ENCODE measurements at regions not wholly inside any gene's neighbourhood (a gene's known extent, or its start where the extent isn't known, plus 50 kb on each side); places are given as distances from the start of the nearest gene placed in this dataset.
"Not testable (repeated sequence)": the region's sequence is repeated elsewhere in the genome, so short reads cannot be mapped to it uniquely, and the experiment has no call there.

DNA sequence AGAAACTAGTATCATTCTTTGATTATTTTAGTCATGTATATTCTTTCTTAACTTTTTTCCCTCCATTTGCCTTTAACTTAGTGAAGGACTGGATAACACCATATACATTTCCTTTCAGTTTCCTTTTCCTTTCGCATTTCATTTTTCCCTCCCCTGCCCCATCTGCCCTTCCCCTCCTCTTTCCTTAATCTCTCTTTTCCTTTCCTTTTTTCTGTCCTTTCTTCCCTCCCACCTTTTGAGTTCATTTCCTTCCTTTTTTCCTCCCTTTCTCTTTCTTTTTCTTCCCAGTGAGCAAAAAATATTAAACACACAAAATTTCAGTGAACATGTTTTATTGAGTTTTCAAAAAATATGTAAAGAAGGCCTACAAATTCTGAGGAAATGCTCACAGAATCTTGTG is 373.3 kb downstream of the SRGAP2C start:
- not testable (repeated sequence) for H3K4me1 ChIP-seq (ENCODE audit: control insufficient read depth in 5 of 5, insufficient read depth in 5 of 5, low read length in 5 of 5); H3K4me3 ChIP-seq (ENCODE audit: low read depth in 1 of 5, low read length in 5 of 5); H3K36me3 ChIP-seq (ENCODE audit: control insufficient read depth in 5 of 5, insufficient read depth in 5 of 5, low read length in 5 of 5); H3K9ac ChIP-seq (ENCODE audit: low read length in 5 of 5); H3K27ac ChIP-seq (ENCODE audit: low read depth, low read length); H3K9me3 ChIP-seq (ENCODE audit: control insufficient read depth in 5 of 5, low read length in 5 of 5); H3K27me3 ChIP-seq (ENCODE audit: control insufficient read depth in 5 of 5, insufficient read depth in 4 of 5, low read length in 5 of 5)

DNA sequence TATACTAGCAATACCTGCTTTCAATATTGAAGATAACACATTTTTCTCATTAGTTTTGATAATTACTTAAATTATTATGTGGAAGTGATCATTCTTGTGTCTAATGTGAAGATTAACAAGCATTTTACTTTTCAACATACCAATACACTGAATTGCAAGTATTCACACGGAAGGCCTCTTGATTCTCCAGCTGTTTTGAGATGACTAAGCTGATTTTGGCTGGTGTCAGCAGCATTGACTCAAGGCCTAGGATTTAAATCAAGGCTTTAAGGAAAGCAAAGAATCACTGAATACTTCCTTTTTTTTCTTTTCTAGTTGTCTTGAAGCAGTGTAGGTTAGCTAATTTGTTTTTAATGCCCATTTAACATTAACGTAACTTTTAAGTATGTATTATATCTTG is 373.7 kb downstream of the SRGAP2C start:
- Histone ChIP-seq H3K27ac (ENCODE audit: low read depth, low read length) (no peak overlapping the region), H3K36me3 (ENCODE audit: control insufficient read depth in 5 of 5, insufficient read depth in 5 of 5, low read length in 5 of 5) (no peaks in the 10 kb centered on the region), H3K4me1 (ENCODE audit: control insufficient read depth in 5 of 5, insufficient read depth in 5 of 5, low read length in 5 of 5) (peaks cover 0 to 5% (median 0%) of the 10 kb centered on the region in 5 donors), H3K9me3 (ENCODE audit: control insufficient read depth in 5 of 5, low read length in 5 of 5) (no peaks in the 10 kb centered on the region), H3K4me3 (ENCODE audit: low read depth in 1 of 5, low read length in 5 of 5) (no peak overlapping the region), H3K27me3 (ENCODE audit: control insufficient read depth in 5 of 5, insufficient read depth in 4 of 5, low read length in 5 of 5) (no peaks in the 10 kb centered on the region), H3K9ac (ENCODE audit: low read length in 5 of 5) (no peak overlapping the region)

DNA sequence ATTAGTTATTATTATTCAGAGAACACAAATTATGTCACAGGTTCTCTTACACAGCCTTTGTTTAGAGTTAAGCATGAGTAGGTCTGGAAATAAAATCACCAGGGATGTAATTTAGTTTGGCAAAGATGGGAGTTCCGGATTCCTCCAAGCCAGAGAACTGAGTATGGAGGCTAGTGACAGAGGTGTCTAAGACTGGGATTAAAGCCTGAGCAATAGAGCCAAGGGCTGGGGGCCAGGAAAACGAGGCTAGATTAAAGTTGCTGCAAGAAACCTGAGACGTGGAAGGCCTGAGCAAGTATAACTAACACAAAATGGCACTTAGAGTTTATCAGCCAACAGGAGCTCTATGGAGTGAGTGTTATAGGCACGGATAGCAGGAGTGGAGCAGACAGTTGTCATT is 381.6 kb downstream of the SRGAP2C start:
- Histone ChIP-seq H3K9ac (ENCODE audit: low read length in 5 of 5) (no peak overlapping the region), H3K36me3 (ENCODE audit: control insufficient read depth in 5 of 5, insufficient read depth in 5 of 5, low read length in 5 of 5) (no peaks in the 10 kb centered on the region), H3K4me1 (ENCODE audit: control insufficient read depth in 5 of 5, insufficient read depth in 5 of 5, low read length in 5 of 5) (no peaks in the 10 kb centered on the region), H3K27me3 (ENCODE audit: control insufficient read depth in 5 of 5, insufficient read depth in 4 of 5, low read length in 5 of 5) (no peaks in the 10 kb centered on the region), H3K4me3 (ENCODE audit: low read depth in 1 of 5, low read length in 5 of 5) (no peak overlapping the region), H3K9me3 (ENCODE audit: control insufficient read depth in 5 of 5, low read length in 5 of 5) (no peaks in the 10 kb centered on the region), H3K27ac (ENCODE audit: low read depth, low read length) (no peak overlapping the region)

DNA sequence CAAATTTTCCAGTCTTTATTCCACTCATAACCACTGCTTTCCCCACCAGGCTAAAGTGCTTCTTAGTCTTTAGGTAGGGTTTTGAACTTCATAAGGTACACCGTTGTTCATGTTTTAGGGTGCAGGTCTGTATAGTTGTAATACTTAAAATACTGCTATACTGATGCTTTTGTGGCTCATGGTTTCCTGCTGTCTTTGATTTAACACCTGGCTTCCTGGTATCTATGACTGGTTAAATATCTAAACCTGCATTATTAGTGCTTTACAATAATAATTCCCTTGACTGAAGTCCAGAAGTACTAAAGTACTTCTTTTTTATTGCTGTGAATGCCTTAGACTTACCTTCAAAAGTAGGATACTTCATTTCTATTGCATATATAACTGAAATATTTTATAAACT is 384.7 kb downstream of the SRGAP2C start:
- H3K9ac ChIP-seq (ENCODE audit: low read length in 5 of 5): no peak overlapping the region
- H3K27me3 ChIP-seq (ENCODE audit: control insufficient read depth in 5 of 5, insufficient read depth in 4 of 5, low read length in 5 of 5): no peaks in the 10 kb centered on the region
- H3K27ac ChIP-seq (ENCODE audit: low read depth, low read length): no peak overlapping the region
- H3K36me3 ChIP-seq (ENCODE audit: control insufficient read depth in 5 of 5, insufficient read depth in 5 of 5, low read length in 5 of 5): no peaks in the 10 kb centered on the region
- H3K9me3 ChIP-seq (ENCODE audit: control insufficient read depth in 5 of 5, low read length in 5 of 5): no peaks in the 10 kb centered on the region
- no peak overlapping the region for H3K4me3 ChIP-seq (ENCODE audit: low read depth in 1 of 5, low read length in 5 of 5)
- no peaks in the 10 kb centered on the region for H3K4me1 ChIP-seq (ENCODE audit: control insufficient read depth in 5 of 5, insufficient read depth in 5 of 5, low read length in 5 of 5)

DNA sequence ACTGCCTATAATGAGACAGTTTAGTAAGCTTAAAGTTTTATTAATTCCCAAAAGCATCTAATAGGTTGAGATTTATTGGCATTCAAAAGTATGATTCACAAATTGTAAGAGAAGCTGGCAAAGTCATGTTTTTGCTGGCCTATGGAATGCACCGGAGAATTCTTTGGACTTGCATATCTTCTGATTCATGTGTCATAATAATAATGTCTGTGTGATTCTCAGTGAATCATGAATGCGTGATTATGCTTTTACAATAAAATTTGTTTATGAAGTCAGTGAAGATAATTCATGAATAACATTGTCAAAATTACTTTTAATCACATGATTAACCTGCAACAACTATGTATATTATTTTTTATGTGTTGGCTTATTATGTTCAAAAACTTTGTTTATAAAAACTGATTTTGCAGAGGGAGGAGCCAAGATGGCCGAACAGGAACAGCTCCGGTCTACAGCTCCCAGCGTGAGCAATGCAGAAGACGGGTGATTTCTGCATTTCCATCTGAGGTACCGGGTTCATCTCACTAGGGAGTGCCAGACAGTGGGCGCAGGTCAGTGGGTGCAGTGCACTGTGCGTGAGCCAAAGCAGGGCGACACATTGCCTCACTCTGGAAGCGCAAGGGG is 389.2 kb downstream of the SRGAP2C start:
- H3K4me3 ChIP-seq (ENCODE audit: low read depth in 1 of 5, low read length in 5 of 5); H3K4me1 ChIP-seq (ENCODE audit: control insufficient read depth in 5 of 5, insufficient read depth in 5 of 5, low read length in 5 of 5); H3K36me3 ChIP-seq (ENCODE audit: control insufficient read depth in 5 of 5, insufficient read depth in 5 of 5, low read length in 5 of 5); H3K27ac ChIP-seq (ENCODE audit: low read depth, low read length); H3K9ac ChIP-seq (ENCODE audit: low read length in 5 of 5); H3K9me3 ChIP-seq (ENCODE audit: control insufficient read depth in 5 of 5, low read length in 5 of 5); H3K27me3 ChIP-seq (ENCODE audit: control insufficient read depth in 5 of 5, insufficient read depth in 4 of 5, low read length in 5 of 5): not testable (repeated sequence)

DNA sequence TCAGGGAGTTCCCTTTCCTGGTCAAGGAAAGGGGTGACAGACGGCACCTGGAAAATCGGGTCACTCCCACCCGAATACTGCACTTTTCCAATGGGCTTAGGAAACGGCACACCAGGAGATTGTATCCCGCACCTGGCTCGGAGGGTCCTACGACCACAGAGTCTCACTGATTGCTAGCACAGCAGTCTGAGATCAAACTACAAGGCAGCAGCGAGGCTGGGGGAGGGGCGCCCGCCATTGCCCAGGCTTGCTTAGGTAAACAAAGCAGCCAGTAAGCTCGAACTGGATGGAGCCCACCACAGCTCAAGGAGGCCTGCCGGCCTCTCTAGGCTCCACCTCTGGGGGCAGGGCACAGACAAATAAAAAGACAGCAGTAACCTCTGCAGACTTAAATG is 389.7 kb downstream of the SRGAP2C start:
- not testable (repeated sequence) for H3K9me3 ChIP-seq (ENCODE audit: control insufficient read depth in 5 of 5, low read length in 5 of 5); H3K4me1 ChIP-seq (ENCODE audit: control insufficient read depth in 5 of 5, insufficient read depth in 5 of 5, low read length in 5 of 5); H3K4me3 ChIP-seq (ENCODE audit: low read depth in 1 of 5, low read length in 5 of 5); H3K27me3 ChIP-seq (ENCODE audit: control insufficient read depth in 5 of 5, insufficient read depth in 4 of 5, low read length in 5 of 5); H3K27ac ChIP-seq (ENCODE audit: low read depth, low read length); H3K36me3 ChIP-seq (ENCODE audit: control insufficient read depth in 5 of 5, insufficient read depth in 5 of 5, low read length in 5 of 5); H3K9ac ChIP-seq (ENCODE audit: low read length in 5 of 5)

DNA sequence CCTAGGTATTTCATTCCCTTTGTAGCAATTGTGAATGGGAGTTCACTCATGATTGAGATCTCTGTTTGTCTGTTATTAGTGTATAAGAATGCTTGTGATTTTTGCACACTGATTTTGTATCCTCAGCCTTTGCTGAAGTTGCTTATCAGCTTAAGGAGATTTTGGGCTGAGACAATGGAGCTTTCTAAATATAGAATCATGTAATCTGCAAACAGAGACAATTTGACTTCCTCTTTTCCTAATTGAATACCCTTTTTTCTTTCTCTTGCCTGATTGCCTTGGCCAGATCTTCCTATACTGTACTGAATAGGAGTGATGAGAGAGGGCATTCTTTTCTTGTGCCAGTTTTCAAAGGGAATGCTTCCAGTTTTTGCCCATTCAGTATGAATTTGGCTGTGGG is 398.1 kb downstream of the SRGAP2C start:
- H3K9ac ChIP-seq (ENCODE audit: low read length in 5 of 5); H3K27me3 ChIP-seq (ENCODE audit: control insufficient read depth in 5 of 5, insufficient read depth in 4 of 5, low read length in 5 of 5); H3K4me1 ChIP-seq (ENCODE audit: control insufficient read depth in 5 of 5, insufficient read depth in 5 of 5, low read length in 5 of 5); H3K4me3 ChIP-seq (ENCODE audit: low read depth in 1 of 5, low read length in 5 of 5); H3K9me3 ChIP-seq (ENCODE audit: control insufficient read depth in 5 of 5, low read length in 5 of 5); H3K36me3 ChIP-seq (ENCODE audit: control insufficient read depth in 5 of 5, insufficient read depth in 5 of 5, low read length in 5 of 5); H3K27ac ChIP-seq (ENCODE audit: low read depth, low read length): not testable (repeated sequence)

DNA sequence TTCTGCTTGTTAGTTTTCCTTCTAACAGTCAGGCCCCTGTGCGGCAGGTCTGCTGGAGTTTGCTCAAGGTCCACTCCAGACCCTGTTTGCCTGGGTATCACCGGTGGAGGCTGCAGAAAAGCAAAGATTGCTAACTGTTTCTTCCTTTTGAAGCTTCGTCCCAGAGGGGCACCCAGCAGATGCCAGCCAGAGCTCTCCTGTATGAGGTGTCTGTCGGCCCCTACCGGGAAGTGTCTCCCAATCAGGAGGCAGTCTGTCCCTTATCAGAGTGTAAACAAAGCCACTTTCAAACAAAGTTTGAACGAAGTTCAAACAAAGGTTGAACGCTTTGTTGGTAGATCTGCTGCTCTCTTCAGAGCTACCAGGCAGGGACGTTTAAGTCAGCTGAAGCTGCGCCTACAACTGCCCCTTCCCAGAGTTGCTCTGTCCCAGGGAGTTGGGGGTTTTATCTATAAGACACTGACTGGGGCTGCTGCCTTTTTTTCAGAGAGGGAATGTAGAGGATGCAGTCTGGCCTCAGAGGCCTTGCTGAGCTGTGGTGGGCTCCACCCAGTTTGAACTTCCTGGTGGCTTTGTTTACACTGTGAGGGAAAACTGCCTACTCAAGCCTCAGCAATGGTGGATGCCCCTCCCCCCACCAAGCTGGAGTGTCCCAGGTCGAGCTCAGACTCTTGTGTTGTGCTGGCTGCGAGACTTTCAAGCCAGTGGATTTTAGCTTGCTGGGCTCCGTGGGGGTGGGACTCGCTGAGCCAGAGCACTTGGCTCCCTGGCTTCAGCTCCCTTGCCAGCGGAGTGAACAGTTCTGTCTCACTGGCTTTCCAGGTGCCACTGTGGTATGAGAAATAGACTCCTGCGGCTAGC is 401.8 kb downstream of the SRGAP2C start:
- Histone ChIP-seq H3K9ac (ENCODE audit: low read length in 5 of 5) (no peak overlapping the region), H3K36me3 (ENCODE audit: control insufficient read depth in 5 of 5, insufficient read depth in 5 of 5, low read length in 5 of 5) (no peaks in the 10 kb centered on the region), H3K4me3 (ENCODE audit: low read depth in 1 of 5, low read length in 5 of 5) (no peak overlapping the region), H3K4me1 (ENCODE audit: control insufficient read depth in 5 of 5, insufficient read depth in 5 of 5, low read length in 5 of 5) (no peaks in the 10 kb centered on the region), H3K27me3 (ENCODE audit: control insufficient read depth in 5 of 5, insufficient read depth in 4 of 5, low read length in 5 of 5) (no peaks in the 10 kb centered on the region), H3K27ac (ENCODE audit: low read depth, low read length) (no peak overlapping the region), H3K9me3 (ENCODE audit: control insufficient read depth in 5 of 5, low read length in 5 of 5) (no peaks in the 10 kb centered on the region)

DNA sequence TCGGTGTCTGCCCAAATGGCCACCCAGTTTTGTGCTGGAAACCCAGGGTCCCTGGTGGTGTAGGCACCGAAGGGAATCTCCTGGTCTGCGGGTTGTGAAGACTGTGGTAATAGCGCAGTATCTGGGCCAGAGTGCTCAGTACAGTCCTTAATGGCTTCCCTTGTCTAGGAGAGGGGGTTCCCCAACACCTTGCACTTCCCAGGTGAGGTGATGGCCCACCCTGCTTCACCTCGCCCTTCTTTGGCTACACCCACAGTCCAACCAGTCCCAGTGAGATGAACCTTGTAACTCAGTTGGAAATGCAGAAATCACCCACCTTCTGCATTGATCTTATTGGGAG is 402.4 kb downstream of the SRGAP2C start:
- Histone ChIP-seq H3K27ac (ENCODE audit: low read depth, low read length) (no peak overlapping the region), H3K4me1 (ENCODE audit: control insufficient read depth in 5 of 5, insufficient read depth in 5 of 5, low read length in 5 of 5) (no peaks in the 10 kb centered on the region), H3K36me3 (ENCODE audit: control insufficient read depth in 5 of 5, insufficient read depth in 5 of 5, low read length in 5 of 5) (no peaks in the 10 kb centered on the region), H3K9ac (ENCODE audit: low read length in 5 of 5) (no peak overlapping the region), H3K27me3 (ENCODE audit: control insufficient read depth in 5 of 5, insufficient read depth in 4 of 5, low read length in 5 of 5) (no peaks in the 10 kb centered on the region), H3K9me3 (ENCODE audit: control insufficient read depth in 5 of 5, low read length in 5 of 5) (no peaks in the 10 kb centered on the region), H3K4me3 (ENCODE audit: low read depth in 1 of 5, low read length in 5 of 5) (no peak overlapping the region)

DNA sequence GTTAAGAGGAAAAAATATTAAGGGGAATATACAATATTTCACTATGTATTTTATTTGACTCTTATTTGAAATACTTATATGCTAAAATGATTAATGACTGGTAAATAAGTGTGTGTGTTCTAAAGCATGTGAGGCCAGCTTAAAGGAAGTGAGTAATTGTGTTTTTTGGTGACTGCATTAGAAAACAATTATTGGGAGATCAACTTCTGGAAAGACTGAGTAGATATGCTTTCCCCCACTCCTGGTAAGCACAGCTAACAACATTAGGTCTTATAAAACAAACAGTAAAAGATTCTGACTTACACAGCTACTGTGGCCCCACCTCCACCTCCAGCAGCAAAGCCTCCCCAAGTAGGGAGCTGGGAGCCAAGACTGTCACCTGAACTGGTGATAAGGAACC is 403.0 kb downstream of the SRGAP2C start:
- no peak overlapping the region for H3K27ac ChIP-seq (ENCODE audit: low read depth, low read length)
- H3K27me3 ChIP-seq (ENCODE audit: control insufficient read depth in 5 of 5, insufficient read depth in 4 of 5, low read length in 5 of 5): no peaks in the 10 kb centered on the region
- H3K36me3 ChIP-seq (ENCODE audit: control insufficient read depth in 5 of 5, insufficient read depth in 5 of 5, low read length in 5 of 5): no peaks in the 10 kb centered on the region
- H3K9me3 ChIP-seq (ENCODE audit: control insufficient read depth in 5 of 5, low read length in 5 of 5): no peaks in the 10 kb centered on the region
- H3K4me1 ChIP-seq (ENCODE audit: control insufficient read depth in 5 of 5, insufficient read depth in 5 of 5, low read length in 5 of 5): no peaks in the 10 kb centered on the region
- no peak overlapping the region for H3K9ac ChIP-seq (ENCODE audit: low read length in 5 of 5)
- H3K4me3 ChIP-seq (ENCODE audit: low read depth in 1 of 5, low read length in 5 of 5): no peak overlapping the region
